Esophagus squamous epithelium (tissue), 5 donors: ENCODE measurements at regions not wholly inside any gene's neighbourhood (a gene's known extent, or its start where the extent isn't known, plus 50 kb on each side); places are given as distances from the start of the nearest gene placed in this dataset.

ENCODE experiments used
- DNase-seq: peaks from one replicate; lab custom pipeline; 2025; lab: John Stamatoyannopoulos, UW
- H3K27ac ChIP-seq, 4 donors: fragments of 200-600 bp; sonication (generic); one replicate each; pipeline ENCODE4 v1.5.1; 2016 to 2019; ENCODE audit warnings: mild to moderate bottlenecking in 1 of 4
- H3K27me3 ChIP-seq, 4 donors: fragments of 200-600 bp; sonication (generic); 1 replicate in 3 of 4; 2 replicates in 1 of 4; pipeline versions ENCODE4 v1.5.1 to v1.6.0; 2017 to 2021; ENCODE audit warnings: antibody characterized with exemption in 1 of 4
- H3K36me3 ChIP-seq, 3 donors: fragments of 200-600 bp; sonication (generic); one replicate each; pipeline ENCODE4 v1.5.1; 2016 to 2019
- H3K4me1 ChIP-seq, 3 donors: fragments of 200-600 bp; sonication (generic); one replicate each; pipeline ENCODE4 v1.5.1; 2017 to 2019
- H3K4me3 ChIP-seq, 4 donors: fragments of 200-600 bp; sonication (generic); 1 replicate in 3 of 4; 2 replicates in 1 of 4; pipeline ENCODE4 v1.5.1; 2016 to 2019; ENCODE audit warnings: mild to moderate bottlenecking in 2 of 4, moderate library complexity in 1 of 4
- H3K9me3 ChIP-seq, 3 donors: fragments of 200-600 bp; sonication (generic); one replicate each; pipeline ENCODE4 v1.5.1; 2016 to 2019
- POLR2A ChIP-seq, 4 donors: fragments of 450-650 bp; IDR thresholded peaks; one replicate each; pipeline ENCODE4 v1.6.1; 2017; ENCODE audit warnings: antibody characterized with exemption in 4 of 4, mild to moderate bottlenecking in 4 of 4, moderate library complexity in 3 of 4
- WGBS, 2 donors: methylation state at CpG; one replicate each; pipeline ENCODE4 v1.1.5; 2018; 5-methylcytosine and 5-hydroxymethylcytosine counted together
- intact Hi-C: fragments of 100-400 bp; cut with DNase I; formaldehyde crosslinking; loops from one replicate; pipeline ENCODE4 v1.15.0; 2022
- TF ChIP-seq, protein P1 (sequence below), 6 experiments: fragments of 450-650 bp in 4 of 6; fragments of 200-600 bp in 2 of 6; sonication (generic) in 2 of 6; IDR thresholded peaks; one replicate each; pipeline ENCODE4 v1.5.1; 2016 to 2019; ENCODE audit warnings: antibody characterized with exemption in 6 of 6, mild to moderate bottlenecking in 4 of 6, moderate library complexity in 4 of 6
- donor health status: DM: yes; HTN: yes; CAD: no.

DNA sequence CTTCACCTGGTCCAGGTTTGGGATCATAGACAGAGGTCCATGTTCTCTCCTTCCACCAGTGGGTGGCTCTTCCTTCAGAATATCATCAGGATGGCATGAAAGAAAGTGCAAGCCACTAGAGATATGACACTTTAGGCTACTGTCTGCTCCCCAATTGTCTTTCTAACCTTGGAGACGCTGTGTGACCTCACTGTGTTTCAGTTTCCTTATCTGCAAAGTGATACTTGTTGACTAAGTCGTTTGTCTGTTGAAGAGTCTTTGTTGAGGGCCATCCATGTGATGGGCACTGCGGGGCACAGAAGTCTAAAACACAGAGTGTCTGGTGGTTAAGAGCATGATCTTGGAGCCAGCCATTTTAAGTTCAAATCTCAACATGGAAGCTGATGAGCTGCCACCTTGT lies 259.9 kb upstream of the THSD7B start:
- no peak overlapping the region for H3K27ac ChIP-seq
- WGBS, 2 donors = 56 to 62% methylated on average over 3 of the region's 3 CpGs
- DNase-seq = no peak

DNA sequence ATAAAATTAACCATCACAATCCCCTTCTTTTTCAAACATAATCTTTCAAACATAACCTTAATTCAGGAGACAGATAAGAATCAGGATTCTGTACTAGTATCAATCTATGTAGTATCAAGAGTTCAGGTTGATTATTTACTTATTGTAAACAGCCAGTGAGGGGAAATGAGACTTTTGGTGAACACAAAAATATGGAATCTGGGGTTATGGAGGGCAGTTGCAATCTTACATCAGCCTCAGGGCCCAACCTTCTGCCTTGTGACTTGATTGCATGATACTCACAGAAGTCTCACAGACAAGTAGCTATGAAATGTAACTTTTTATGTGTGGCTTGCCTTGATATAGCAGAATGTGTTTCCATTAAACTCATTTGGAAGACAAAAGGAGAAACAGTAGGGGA lies 262.7 kb upstream of the THSD7B start:
- no peak for DNase-seq
- Histone ChIP-seq H3K27ac (no peak overlapping the region), H3K4me3 (no peak overlapping the region), H3K36me3 (no peaks in the 10 kb centered on the region), H3K27me3 (no peaks in the 10 kb centered on the region), H3K4me1 (no peaks in the 10 kb centered on the region), H3K9me3 (no peaks in the 10 kb centered on the region)
- intact Hi-C loops = no loop called here
- TF ChIP-seq, protein P1, sequence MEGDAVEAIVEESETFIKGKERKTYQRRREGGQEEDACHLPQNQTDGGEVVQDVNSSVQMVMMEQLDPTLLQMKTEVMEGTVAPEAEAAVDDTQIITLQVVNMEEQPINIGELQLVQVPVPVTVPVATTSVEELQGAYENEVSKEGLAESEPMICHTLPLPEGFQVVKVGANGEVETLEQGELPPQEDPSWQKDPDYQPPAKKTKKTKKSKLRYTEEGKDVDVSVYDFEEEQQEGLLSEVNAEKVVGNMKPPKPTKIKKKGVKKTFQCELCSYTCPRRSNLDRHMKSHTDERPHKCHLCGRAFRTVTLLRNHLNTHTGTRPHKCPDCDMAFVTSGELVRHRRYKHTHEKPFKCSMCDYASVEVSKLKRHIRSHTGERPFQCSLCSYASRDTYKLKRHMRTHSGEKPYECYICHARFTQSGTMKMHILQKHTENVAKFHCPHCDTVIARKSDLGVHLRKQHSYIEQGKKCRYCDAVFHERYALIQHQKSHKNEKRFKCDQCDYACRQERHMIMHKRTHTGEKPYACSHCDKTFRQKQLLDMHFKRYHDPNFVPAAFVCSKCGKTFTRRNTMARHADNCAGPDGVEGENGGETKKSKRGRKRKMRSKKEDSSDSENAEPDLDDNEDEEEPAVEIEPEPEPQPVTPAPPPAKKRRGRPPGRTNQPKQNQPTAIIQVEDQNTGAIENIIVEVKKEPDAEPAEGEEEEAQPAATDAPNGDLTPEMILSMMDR (IDR thresholded peaks at IDR 0.05) = no peak
- no peak for TF ChIP-seq POLR2A (IDR thresholded peaks at IDR 0.05)

More for the DNA sequence above, 259.9 kb upstream of the THSD7B start:
- H3K27me3 ChIP-seq = no peaks in the 10 kb centered on the region
- no peaks in the 10 kb centered on the region for H3K9me3 ChIP-seq
- H3K4me1 ChIP-seq = no peaks in the 10 kb centered on the region
- no peaks in the 10 kb centered on the region for H3K36me3 ChIP-seq
- no peak for TF ChIP-seq POLR2A (IDR thresholded peaks at IDR 0.05)
- TF ChIP-seq, protein P1 (IDR thresholded peaks at IDR 0.05) = no peak
- no peak overlapping the region for H3K4me3 ChIP-seq
- intact Hi-C loops = no loop called here

DNA sequence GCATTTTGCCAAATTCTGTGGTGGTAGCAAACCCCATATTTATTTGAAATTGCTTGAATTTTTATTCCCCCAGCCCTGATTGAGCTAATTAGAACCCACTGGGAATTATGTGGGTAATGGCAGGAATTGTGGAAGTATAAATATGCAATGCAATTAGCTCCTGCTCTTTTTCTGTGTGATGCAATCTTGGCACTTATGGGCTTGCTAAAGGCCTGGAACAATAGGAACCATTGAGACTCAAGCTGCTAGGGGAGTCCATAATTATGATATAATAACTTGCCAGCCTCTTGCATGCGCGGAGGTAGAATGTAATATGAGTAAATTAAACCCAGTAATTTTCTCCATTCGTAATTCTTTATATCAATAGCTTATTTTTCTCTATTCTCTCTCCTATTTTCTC lies 267.6 kb upstream of the THSD7B start:
- H3K27ac ChIP-seq = no peak overlapping the region
- intact Hi-C loops = no loop called here
- H3K9me3 ChIP-seq = no peaks in the 10 kb centered on the region
- 70 to 74% methylated on average over 3 of the region's 3 CpGs for WGBS, 2 donors
- no peaks in the 10 kb centered on the region for H3K4me1 ChIP-seq
- H3K36me3 ChIP-seq = no peaks in the 10 kb centered on the region
- H3K4me3 ChIP-seq = no peak overlapping the region
- no peaks in the 10 kb centered on the region for H3K27me3 ChIP-seq
- no peak for TF ChIP-seq POLR2A (IDR thresholded peaks at IDR 0.05)
- TF ChIP-seq, protein P1 (IDR thresholded peaks at IDR 0.05) = no peak
- DNase-seq = no peak

DNA sequence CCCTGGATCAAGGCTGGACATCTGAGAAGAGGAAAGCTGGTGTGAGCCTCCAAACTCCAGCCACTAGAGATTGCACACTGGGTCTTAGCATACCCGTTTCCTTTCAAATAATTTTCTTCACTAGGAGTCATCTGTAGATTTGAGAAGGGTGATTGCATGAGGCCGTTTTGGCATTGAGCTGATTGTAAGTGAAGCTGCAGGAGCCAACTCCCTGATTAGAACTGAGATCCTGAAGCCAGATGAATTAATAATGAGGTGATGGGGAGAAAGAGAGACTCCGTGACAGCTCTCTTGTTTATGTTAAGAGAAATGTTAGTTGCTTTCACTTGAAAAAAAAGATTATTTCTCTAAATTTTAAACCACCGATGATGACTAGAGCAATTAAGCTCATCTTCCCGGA lies 268.4 kb upstream of the THSD7B start:
- DNase-seq = no peak
- Histone ChIP-seq H3K27me3 (no peaks in the 10 kb centered on the region), H3K9me3 (no peaks in the 10 kb centered on the region), H3K36me3 (no peaks in the 10 kb centered on the region), H3K4me3 (no peak overlapping the region), H3K27ac (no peak overlapping the region), H3K4me1 (no peaks in the 10 kb centered on the region)
- WGBS, 2 donors = 60 to 68% methylated on average over 5 of the region's 5 CpGs
- intact Hi-C loops = no loop called here
- TF ChIP-seq, protein P1 (IDR thresholded peaks at IDR 0.05) = no peak
- no peak for TF ChIP-seq POLR2A (IDR thresholded peaks at IDR 0.05)

DNA sequence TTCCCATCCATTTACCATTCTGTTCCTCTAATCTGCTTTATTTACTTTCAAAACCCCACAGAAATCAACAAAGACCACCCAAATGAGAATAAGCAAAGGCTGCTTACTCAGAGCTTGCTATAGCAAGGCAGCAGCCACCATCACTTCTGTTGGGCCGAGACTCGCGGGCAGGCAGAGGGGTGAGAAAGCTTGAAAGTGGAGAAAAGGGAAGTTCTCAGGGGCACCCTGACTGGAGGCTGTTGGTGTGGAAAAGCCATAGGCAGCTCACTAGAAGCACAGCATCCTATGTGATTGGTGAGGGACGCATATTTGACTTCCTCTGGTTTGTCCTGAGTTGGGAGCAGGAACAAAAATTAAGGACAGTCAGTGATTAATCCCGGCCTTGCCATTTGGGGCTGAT lies 269.7 kb upstream of the THSD7B start:
- WGBS, 2 donors = 85 to 92% methylated on average over 3 to 5 of the region's 5 CpGs
- Histone ChIP-seq H3K36me3 (no peaks in the 10 kb centered on the region), H3K4me3 (no peak overlapping the region), H3K4me1 (no peaks in the 10 kb centered on the region), H3K27ac (no peak overlapping the region), H3K9me3 (no peaks in the 10 kb centered on the region), H3K27me3 (no peaks in the 10 kb centered on the region)
- no peak for DNase-seq
- no peak for TF ChIP-seq POLR2A (IDR thresholded peaks at IDR 0.05)
- intact Hi-C loops = no loop called here

DNA sequence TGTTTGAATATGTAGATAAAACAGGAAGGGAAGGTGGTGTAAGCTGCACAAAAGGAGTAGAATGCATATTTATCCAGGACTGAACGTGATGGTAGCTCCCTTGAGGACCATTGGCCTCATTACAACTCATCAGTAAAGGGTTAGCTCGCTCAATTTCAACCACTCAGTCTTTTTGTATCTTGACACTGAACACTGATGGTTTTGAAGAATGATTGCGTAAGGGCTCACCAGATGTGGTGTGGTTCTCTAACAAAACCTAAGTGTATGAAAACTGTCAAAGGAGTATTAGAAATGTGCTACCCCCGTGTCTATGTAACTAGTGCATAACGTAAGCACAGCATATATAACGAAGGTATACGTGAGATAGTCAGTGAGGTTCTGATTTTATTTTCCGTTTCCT lies 272.4 kb upstream of the THSD7B start:
- TF ChIP-seq, protein P1 (IDR thresholded peaks at IDR 0.05) = no peak
- TF ChIP-seq POLR2A (IDR thresholded peaks at IDR 0.05) = no peak
- H3K27me3 ChIP-seq = no peaks in the 10 kb centered on the region
- H3K9me3 ChIP-seq = no peaks in the 10 kb centered on the region
- intact Hi-C loops = no loop called here
- WGBS, 2 donors = 57 to 59% methylated on average over 8 of the region's 8 CpGs
- no peak for DNase-seq
- H3K36me3 ChIP-seq = no peaks in the 10 kb centered on the region
- H3K4me1 ChIP-seq = no peaks in the 10 kb centered on the region
- no peak overlapping the region for H3K4me3 ChIP-seq
- H3K27ac ChIP-seq = no peak overlapping the region
